Sigmoid colon (tissue), 4 donors: ENCODE measurements at regions not wholly inside any gene's neighbourhood (a gene's known extent, or its start where the extent isn't known, plus 50 kb on each side); places are given as distances from the start of the nearest gene placed in this dataset.

Source experiments
- CTCF ChIP-seq, 4 experiments: fragments of 450-650 bp in 3 of 4; fragments of 200-600 bp in 1 of 4; IDR thresholded peaks; one replicate each; pipeline ENCODE4 v1.5.1; 2016 to 2019; ENCODE audit warnings: antibody characterized with exemption in 4 of 4, mild to moderate bottlenecking in 3 of 4, moderate library complexity in 2 of 4
- POLR2A ChIP-seq, 2 donors: fragments of 450-650 bp; IDR thresholded peaks; one replicate each; pipeline ENCODE4 v1.6.1; 2016; ENCODE audit warnings: antibody characterized with exemption in 2 of 2, mild to moderate bottlenecking in 2 of 2, moderate library complexity in 2 of 2
- POLR2AphosphoS5 ChIP-seq, 4 donors: sonication (generic); formaldehyde crosslinking; IDR thresholded peaks; one replicate each; pipeline ENCODE4 v1.6.1; 2017; ENCODE audit warnings: antibody characterized with exemption in 4 of 4

GRCh38 chr15:87345961-87346360 lies 910.6 kb downstream of the NTRK3 start:
- TF ChIP-seq POLR2AphosphoS5 (IDR thresholded peaks at IDR 0.05) = no peak
- TF ChIP-seq POLR2A (IDR thresholded peaks at IDR 0.05) = no peak
- no peak for TF ChIP-seq CTCF (IDR thresholded peaks at IDR 0.05)
